NCI-H82 (cell line): ENCODE measurements at regions not wholly inside any gene's neighbourhood (a gene's known extent, or its start where the extent isn't known, plus 50 kb on each side); places are given as distances from the start of the nearest gene placed in this dataset.
A peak's percentile ranks its signal among the peaks of the same experiment; 100 is the strongest.
"Not testable (repeated sequence)": the region's sequence is repeated elsewhere in the genome, so short reads cannot be mapped to it uniquely, and the experiment has no call there.

Source experiments
- DNase-seq: peaks from one replicate; lab custom pipeline; 2025; lab: John Stamatoyannopoulos, UW

DNA sequence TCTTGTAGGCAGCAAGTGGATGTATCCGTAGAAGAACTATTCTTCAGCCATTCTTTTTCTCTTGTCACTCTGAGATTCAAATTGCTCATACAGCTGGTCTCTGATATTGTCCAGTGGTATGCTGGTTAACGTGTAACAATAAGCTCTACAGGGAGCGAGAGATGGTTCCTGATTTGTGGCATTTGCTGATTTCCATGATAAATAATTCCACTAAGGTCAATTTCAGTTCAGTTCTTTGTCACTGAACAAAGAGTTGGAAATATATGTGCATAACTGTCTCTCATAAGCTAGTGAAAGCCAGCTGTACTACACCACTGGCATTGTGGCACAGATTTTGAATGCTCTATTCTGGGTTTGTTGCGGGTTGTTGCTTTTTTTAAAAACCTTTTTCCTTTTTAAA lies 131.7 kb downstream of the MTHFS start:
- no peak for DNase-seq

DNA sequence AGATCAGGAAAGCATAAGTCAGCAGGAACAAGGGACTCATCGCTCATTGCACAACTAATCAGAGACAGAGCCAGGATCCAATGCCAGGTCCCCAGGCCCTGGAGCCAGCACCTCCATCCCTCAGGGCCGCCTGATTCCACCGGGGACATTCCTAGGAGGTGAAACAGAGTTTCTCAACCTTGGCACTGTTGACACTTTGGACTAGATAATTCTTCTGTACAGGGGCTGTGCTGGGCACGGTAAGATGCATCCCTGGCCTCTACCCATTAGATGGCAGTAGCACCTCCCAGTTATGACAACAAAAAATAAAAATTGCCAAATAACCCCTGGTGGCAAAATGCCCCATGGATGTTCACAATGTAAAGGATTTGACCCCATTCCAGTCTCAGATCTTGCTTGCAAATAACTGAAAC lies 127.7 kb downstream of the MTHFS start:
- peak; percentile 2 for DNase-seq

DNA sequence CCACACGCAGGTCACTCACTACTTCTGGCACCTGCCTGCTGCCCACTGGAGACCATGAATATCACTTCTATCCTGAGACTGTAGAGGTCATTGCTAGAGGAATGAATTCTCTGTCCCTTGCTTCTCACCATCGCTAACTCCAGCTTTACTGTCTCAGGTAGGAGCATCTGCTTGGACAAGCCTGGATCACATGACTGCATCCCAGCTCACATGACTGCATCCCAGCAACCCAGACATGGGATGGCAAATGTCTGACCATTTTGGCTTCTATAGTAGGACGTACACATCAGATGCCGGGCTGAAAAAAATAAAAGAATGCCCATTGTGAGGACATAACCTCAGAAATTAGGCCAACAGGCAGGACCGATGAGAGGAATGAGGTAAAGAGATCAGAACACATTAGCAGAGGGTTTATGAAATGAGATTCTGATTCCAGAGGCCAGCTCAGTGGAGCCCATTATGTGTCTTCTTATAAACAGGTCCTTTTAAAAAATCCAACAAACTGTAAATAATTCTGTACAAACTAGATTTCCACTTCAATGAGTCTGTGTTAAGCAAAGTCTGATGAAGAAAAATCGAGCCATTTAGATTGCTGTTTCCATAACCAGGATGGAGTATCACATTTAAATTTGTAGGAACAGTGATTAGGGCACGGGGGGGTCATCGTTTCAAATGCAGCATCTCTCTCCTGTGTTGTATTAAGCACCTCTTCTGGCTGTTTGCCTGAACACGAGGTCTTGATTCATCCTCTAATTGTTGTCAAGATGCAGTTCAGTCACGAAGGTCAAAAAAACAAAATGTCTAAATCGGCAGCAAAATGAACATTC lies 126.7 kb downstream of the MTHFS start:
- no peak for DNase-seq

GRCh38 chr15:79773128-79773527 lies 123.7 kb downstream of the MTHFS start:
- no peak for DNase-seq

DNA sequence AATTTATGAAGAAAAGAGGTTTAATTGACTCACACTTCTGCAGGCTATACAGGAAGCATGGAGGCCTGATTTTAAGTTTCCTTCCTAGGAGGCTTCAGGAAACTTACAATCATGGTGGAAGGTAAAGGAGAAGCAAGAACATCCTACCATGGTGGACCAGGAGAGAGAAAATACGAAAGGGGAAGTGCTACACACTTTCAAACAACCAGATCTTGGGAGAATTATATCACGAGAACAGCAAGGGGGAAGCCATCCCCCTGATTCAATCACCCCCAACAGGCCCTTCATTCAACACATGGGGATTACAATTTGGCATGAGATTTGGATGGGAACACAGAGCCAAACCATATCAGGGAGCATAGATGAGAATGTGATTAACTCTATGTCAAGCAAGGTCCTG lies 121.0 kb downstream of the MTHFS start:
- DNase-seq, result no peak

DNA sequence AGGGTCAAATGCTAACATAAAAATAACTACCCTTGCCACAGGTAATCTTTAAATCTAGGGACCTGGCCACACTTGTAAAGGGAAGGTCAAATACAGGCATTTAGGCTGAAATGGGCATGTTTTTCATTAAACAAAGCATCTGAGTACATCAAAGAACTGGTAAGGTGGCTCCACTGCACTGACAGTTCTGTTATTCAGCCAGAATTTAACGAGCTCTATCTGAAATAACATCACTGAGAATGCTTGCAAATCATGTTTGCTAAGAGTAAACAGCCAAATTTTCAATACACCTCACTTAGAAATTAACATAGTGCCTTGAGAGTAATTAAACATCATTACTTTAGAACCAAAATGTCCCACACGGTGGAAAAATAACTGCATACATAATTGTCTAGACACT lies 118.9 kb downstream of the MTHFS start:
- no peak for DNase-seq

GRCh38 chr15:79778378-79778990 lies 118.3 kb downstream of the MTHFS start:
- DNase-seq, result no peak

DNA sequence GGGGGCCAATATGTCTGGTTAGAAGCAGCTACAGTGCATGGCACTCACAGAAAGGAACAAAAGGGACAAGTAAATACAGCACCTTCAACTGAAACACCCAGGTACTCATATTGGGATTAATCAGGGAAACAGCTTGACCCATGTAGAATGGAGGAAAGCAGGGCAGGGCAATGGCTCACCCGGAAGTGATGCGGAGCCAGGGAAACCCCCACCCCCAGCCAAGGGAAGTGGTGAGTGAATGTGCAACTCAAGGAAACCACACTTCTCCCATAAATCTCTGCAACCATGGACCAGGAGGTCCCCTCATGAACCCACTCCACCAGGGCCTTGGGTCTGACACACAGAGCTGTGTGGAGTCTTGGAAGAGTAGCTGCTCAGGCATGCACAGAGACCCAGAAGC lies 117.1 kb downstream of the MTHFS start:
- no peak for DNase-seq

GRCh38 chr15:79782307-79782706 lies 114.5 kb downstream of the MTHFS start:
- not testable (repeated sequence) for DNase-seq
